K562 (cell line): ENCODE measurements at regions not wholly inside any gene's neighbourhood (a gene's known extent, or its start where the extent isn't known, plus 50 kb on each side); places are given as distances from the start of the nearest gene placed in this dataset.
"Not testable (repeated sequence)": the region's sequence is repeated elsewhere in the genome, so short reads cannot be mapped to it uniquely, and the experiment has no call there.

Source experiments
- ATAC-seq: fragments of 200-7000 bp; cut with Tn5 transposase; 3 replicates; pipeline ENCODE4 v1.9.1; 2020; ENCODE audit warnings: moderate library complexity
- BruUV-seq: library from RNA; stranded (reverse); fragments of 400-500 nt; replicated peaks from 2 replicates; lab custom pipeline; 2021; lab: Mats Ljungman, UMichigan
- CTCF ChIA-PET: fragments of 300-600 bp; formaldehyde crosslinking; extraction: SDS; loops from one replicate; lab custom pipeline; 2021; ENCODE audit warnings: low intra/inter-chr PET ratio; lab: Yijun Ruan, JAX
- POLR2A ChIA-PET: fragments of 300-600, 350-650 bp; sonication (Branson Sonifier 250); formaldehyde crosslinking; extraction: SDS; loops from one replicate; lab custom pipeline; 2021; ENCODE audit warnings: antibody characterized with exemption, inconsistent platforms; lab: Yijun Ruan, JAX
- DNase-seq, 4 experiments: peaks; one replicate each; pipeline versions ENCODE4 v3.0.0 to v3.0.0-alpha.2; 2011 to 2018; ENCODE audit warnings: low spot score in 3 of 4, mixed read lengths in 3 of 4; ENCODE audit errors: extremely low read depth in 1 of 4
- FAIRE-seq: peaks from 2 replicates; lab custom pipeline; 2011; peaks lifted over from hg19 to GRCh38; lab: Jason Lieb, UNC
- H2AFZ ChIP-seq: 2 replicates; pipeline ENCODE4 v1.6.0; 2011; ENCODE audit warnings: low read depth, low read length, control low read depth, inconsistent platforms
- H3K27ac ChIP-seq: fragments of 200-600 bp; 3 replicates; pipeline ENCODE4 v1.8.0; 2011; ENCODE audit warnings: low read depth, mild to moderate bottlenecking, control low read depth, inconsistent platforms, low read length, moderate library complexity, mixed read lengths; ENCODE audit errors: extremely low read depth
- H3K27me3 ChIP-seq, 2 experiments: fragments of 300-600 bp in 1 of 2; 2 replicates in 1 of 2; 3 replicates in 1 of 2; pipeline versions ENCODE4 v1.6.0 to v1.8.0; 2011; ENCODE audit warnings: inconsistent platforms in 2 of 2, low read length in 2 of 2, mild to moderate bottlenecking in 1 of 2, mixed read lengths in 1 of 2, moderate library complexity in 1 of 2; ENCODE audit not compliant: control insufficient read depth in 2 of 2, insufficient read depth in 2 of 2
- H3K36me3 ChIP-seq: fragments of 300-600 bp; 3 replicates; pipeline ENCODE4 v1.8.0; 2011; ENCODE audit warnings: mild to moderate bottlenecking, low read length, inconsistent platforms; ENCODE audit not compliant: control insufficient read depth, insufficient read depth
- H3K4me1 ChIP-seq, 2 experiments: fragments of 200-600 bp in 1 of 2; replicated peaks in 1 of 2; 2 replicates in 1 of 2; 3 replicates in 1 of 2; pipeline versions ENCODE4 v1.5.1 to v1.8.0; 2011; ENCODE audit warnings: inconsistent platforms in 2 of 2, low read length in 2 of 2, mild to moderate bottlenecking in 1 of 2, mixed read lengths in 1 of 2, moderate library complexity in 1 of 2; ENCODE audit not compliant: control insufficient read depth in 2 of 2, insufficient read depth in 2 of 2
- H3K4me2 ChIP-seq: 2 replicates; pipeline ENCODE4 v1.6.1; 2011; ENCODE audit warnings: low read length, control low read depth, inconsistent platforms, mixed read lengths; ENCODE audit not compliant: insufficient read depth
- H3K4me3 ChIP-seq: fragments of 200-600 bp; sonication (generic), shearing (Covaris generic); 2 replicates; pipeline ENCODE4 v1.5.1; 2016; ENCODE audit warnings: control low read depth, inconsistent platforms
- H3K79me2 ChIP-seq: fragments of 200-600 bp; 3 replicates; pipeline ENCODE4 v1.8.0; 2011; ENCODE audit warnings: low read length, inconsistent platforms; ENCODE audit not compliant: control insufficient read depth, insufficient read depth
- H3K9ac ChIP-seq, 2 experiments: 2 replicates each; pipeline versions ENCODE4 v1.6.0 to v1.6.1; 2011; ENCODE audit warnings: low read depth in 2 of 2, low read length in 2 of 2, control low read depth in 1 of 2, inconsistent platforms in 1 of 2, mild to moderate bottlenecking in 1 of 2, mixed read lengths in 1 of 2; ENCODE audit not compliant: insufficient read depth in 1 of 2
- H3K9me1 ChIP-seq: one replicate; pipeline ENCODE4 v1.6.0; 2011; ENCODE audit warnings: inconsistent platforms, mild to moderate bottlenecking, low read length, moderate library complexity; ENCODE audit not compliant: control insufficient read depth, insufficient read depth
- H3K9me3 ChIP-seq: replicated peaks from 2 replicates; pipeline ENCODE4 v1.5.1; 2011; ENCODE audit warnings: low read depth, low read length, inconsistent platforms; ENCODE audit not compliant: control insufficient read depth, insufficient read depth
- H4K20me1 ChIP-seq: replicated peaks from 2 replicates; pipeline ENCODE4 v1.6.1; 2011; ENCODE audit warnings: low read length, inconsistent platforms, mixed read lengths; ENCODE audit not compliant: control insufficient read depth, insufficient read depth
- FOXA1 ChIP-seq: fragments of 450-650 bp; IDR thresholded peaks from 2 replicates; pipeline ENCODE4 v1.6.1; 2016; ENCODE audit warnings: mild to moderate bottlenecking, borderline replicate concordance
- MTA2 ChIP-seq: fragments of 450-650 bp; IDR thresholded peaks from 2 replicates; pipeline ENCODE4 v1.6.1; 2016; ENCODE audit warnings: low read depth
- MTA3 ChIP-seq: fragments of 450-650 bp; formaldehyde crosslinking; IDR thresholded peaks from 2 replicates; pipeline ENCODE4 v1.6.1; 2017; ENCODE audit warnings: mild to moderate bottlenecking, borderline replicate concordance
- NBN ChIP-seq: fragments of 450-650 bp; IDR thresholded peaks from 2 replicates; pipeline ENCODE4 v1.6.1; 2016; ENCODE audit warnings: low read depth, mild to moderate bottlenecking
- PML ChIP-seq: IDR thresholded peaks from 2 replicates; pipeline ENCODE4 v1.6.1; 2012; ENCODE audit warnings: low read length, inconsistent platforms
- TCF3 ChIP-seq: sonication (generic); formaldehyde crosslinking; IDR thresholded peaks from 2 replicates; pipeline ENCODE4 v1.4.0; 2020; ENCODE audit warnings: mild to moderate bottlenecking, missing genetic modification reagents
- ZNF184 ChIP-seq: sonication (generic); formaldehyde crosslinking; IDR thresholded peaks from 2 replicates; pipeline ENCODE4 v1.5.0; 2020; ENCODE audit warnings: missing genetic modification reagents
- ZNF24 ChIP-seq: fragments of 450-650 bp; IDR thresholded peaks from 2 replicates; pipeline ENCODE4 v1.6.1; 2016
- ZNF695 ChIP-seq: fragments of 450-650 bp; formaldehyde crosslinking; IDR thresholded peaks from 2 replicates; pipeline ENCODE4 v1.4.0; 2020; ENCODE audit warnings: mild to moderate bottlenecking, moderate library complexity
- WGBS: fragments of 100-300 bp; shearing (Covaris generic); methylation state at CpG from one replicate; pipeline ENCODE4 v1.1.6; 2016; ENCODE audit warnings: low coverage, mixed read lengths; ENCODE audit not compliant: insufficient coverage; ENCODE audit errors: missing lambda C conversion rate; 5-methylcytosine and 5-hydroxymethylcytosine counted together
- in situ Hi-C: fragments of 300-500 bp; cut with MboI; formaldehyde crosslinking; loops from 4 replicates; pipeline ENCODE4 v1.15.0; 2018; ENCODE audit warnings: inconsistent platforms, mixed read lengths
- intact Hi-C: fragments of 100-400 bp; cut with micrococcal nuclease; formaldehyde crosslinking; loops from 2 replicates; pipeline ENCODE4 v1.14.2; 2022
- TF ChIP-seq, protein P1 (sequence below): fragments of 450-650 bp; IDR thresholded peaks from one replicate; pipeline ENCODE4 v1.6.1; 2018; ENCODE audit warnings: mild to moderate bottlenecking, moderate library complexity; ENCODE audit not compliant: partially characterized antibody
- TF ChIP-seq, protein P2 (sequence below), 2 experiments: IDR thresholded peaks; 2 replicates each; pipeline ENCODE4 v1.6.1; 2011; ENCODE audit warnings: borderline replicate concordance in 1 of 2, control low read depth in 1 of 2, low read depth in 1 of 2, low read length in 1 of 2, mild to moderate bottlenecking in 1 of 2, mixed read lengths in 1 of 2, moderate library complexity in 1 of 2; ENCODE audit not compliant: insufficient read depth in 1 of 2, insufficient read length in 1 of 2, poor library complexity in 1 of 2, severe bottlenecking in 1 of 2; ENCODE audit errors: extremely low read depth in 1 of 2

DNA sequence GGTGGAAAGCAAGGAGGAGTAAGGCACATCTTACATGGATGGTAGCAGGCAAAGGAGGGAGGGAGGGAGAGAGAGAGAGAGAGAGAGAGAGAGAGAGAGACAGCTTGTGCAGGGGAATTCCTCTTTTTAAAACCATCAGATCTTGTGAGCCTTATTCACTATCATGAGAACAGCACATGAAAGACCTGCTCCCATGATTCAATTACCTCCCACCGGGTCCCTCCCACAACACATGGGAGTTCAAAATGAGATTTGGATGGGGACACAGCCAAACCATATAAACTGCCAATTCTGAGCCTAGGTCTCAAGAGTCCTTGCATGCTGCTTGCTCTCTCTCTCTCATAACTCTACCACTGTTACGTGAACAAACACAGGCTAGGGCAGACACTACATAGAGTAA lies 120.8 kb upstream of the SLC6A11 start:
- H3K9me3 ChIP-seq, H3K9ac ChIP-seq, H4K20me1 ChIP-seq, ATAC-seq, H3K36me3 ChIP-seq, DNase-seq, BruUV-seq, intact Hi-C loops, H3K27ac ChIP-seq, H3K27me3 ChIP-seq, in situ Hi-C loops, H3K79me2 ChIP-seq, H2AFZ ChIP-seq, CTCF ChIA-PET, H3K4me3 ChIP-seq, H3K4me2 ChIP-seq, FAIRE-seq, POLR2A ChIA-PET, H3K4me1 ChIP-seq, H3K9me1 ChIP-seq: not testable (repeated sequence)
- 0% methylated on average over 2 of the region's 2 CpGs for WGBS

DNA sequence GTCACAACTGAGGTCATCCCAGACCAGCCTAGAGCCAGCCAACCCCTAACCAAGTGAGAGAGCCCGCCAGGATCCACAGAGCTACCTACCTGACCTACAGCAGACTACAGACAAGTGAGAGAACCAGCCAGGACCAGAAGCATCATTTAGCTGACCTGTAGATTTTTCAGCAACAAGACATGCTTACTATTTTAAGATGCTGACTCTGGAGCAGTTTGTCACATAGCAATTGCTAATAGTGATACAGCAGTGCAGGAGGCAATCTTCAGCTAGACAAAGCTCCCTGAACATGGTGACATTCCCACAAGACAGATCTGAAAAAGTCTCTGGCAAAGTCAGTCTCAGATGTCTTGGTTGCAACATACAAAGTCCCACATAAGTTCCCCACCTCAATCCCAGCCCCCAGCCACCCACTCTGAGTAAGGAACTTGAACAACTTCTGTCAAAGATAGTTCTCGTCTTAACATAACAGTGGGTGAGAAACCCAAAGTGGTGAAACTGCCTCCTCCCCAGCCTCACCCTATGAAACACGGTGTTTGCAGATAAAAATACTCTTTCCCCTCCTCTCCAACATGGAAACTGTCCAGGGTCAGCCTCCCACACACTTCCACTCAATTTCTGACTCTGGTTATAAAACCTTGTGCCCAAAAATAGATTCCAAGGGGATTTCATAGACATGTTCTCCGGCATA lies 120.3 kb upstream of the SLC6A11 start:
- H3K4me1 ChIP-seq, result no peaks in the 10 kb centered on the region
- no peak for TF ChIP-seq PML
- TF ChIP-seq MTA2, result no peak
- no peak for TF ChIP-seq TCF3
- TF ChIP-seq NBN, result no peak
- TF ChIP-seq, protein P1, sequence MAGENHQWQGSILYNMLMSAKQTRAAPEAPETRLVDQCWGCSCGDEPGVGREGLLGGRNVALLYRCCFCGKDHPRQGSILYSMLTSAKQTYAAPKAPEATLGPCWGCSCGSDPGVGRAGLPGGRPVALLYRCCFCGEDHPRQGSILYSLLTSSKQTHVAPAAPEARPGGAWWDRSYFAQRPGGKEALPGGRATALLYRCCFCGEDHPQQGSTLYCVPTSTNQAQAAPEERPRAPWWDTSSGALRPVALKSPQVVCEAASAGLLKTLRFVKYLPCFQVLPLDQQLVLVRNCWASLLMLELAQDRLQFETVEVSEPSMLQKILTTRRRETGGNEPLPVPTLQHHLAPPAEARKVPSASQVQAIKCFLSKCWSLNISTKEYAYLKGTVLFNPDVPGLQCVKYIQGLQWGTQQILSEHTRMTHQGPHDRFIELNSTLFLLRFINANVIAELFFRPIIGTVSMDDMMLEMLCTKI, result no peak
- TF ChIP-seq FOXA1, result no peak
- TF ChIP-seq, protein P2, sequence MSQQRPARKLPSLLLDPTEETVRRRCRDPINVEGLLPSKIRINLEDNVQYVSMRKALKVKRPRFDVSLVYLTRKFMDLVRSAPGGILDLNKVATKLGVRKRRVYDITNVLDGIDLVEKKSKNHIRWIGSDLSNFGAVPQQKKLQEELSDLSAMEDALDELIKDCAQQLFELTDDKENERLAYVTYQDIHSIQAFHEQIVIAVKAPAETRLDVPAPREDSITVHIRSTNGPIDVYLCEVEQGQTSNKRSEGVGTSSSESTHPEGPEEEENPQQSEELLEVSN (IDR thresholded peaks at IDR 0.05; ENCODE audit: borderline replicate concordance in 1 of 2, extremely low read depth in 1 of 2, insufficient read depth in 1 of 2, insufficient read length in 1 of 2, low read depth in 1 of 2, low read length in 1 of 2, poor library complexity in 1 of 2, severe bottlenecking in 1 of 2), result no peak
- no peak for TF ChIP-seq ZNF24
- TF ChIP-seq MTA3, result no peak
- TF ChIP-seq ZNF184, result no peak
- TF ChIP-seq ZNF695 (CRISPR knock-in tag), result no peak
- TF ChIP-seq, all 486 proteins: peak for 0
- Histone ChIP-seq H4K20me1 (peaks cover 2% of the 10 kb centered on the region; the same call in 1 of the 2 replicates), H3K4me3 (no peak overlapping the region), H3K27me3 (no peaks in the 10 kb centered on the region; a peak in 2 of 5 replicates), H3K9me3 (no peaks in the 10 kb centered on the region), H3K79me2 (no peaks in the 10 kb centered on the region), H3K27ac (no peak overlapping the region), H3K4me2 (no peak overlapping the region), H3K9me1 (no peaks in the 10 kb centered on the region), H3K9ac (no peak overlapping the region), H2AFZ (no peak overlapping the region), H3K36me3 (no peaks in the 10 kb centered on the region)
- ATAC-seq (no peak), FAIRE-seq (no peak), DNase-seq (no peak)
- intact Hi-C loops, result no loop called here
- 3% methylated on average over 4 of the region's 4 CpGs for WGBS
- ChIA-PET POLR2A (no interaction called here), CTCF (no interaction called here)
- in situ Hi-C loops, result no loop called here
- BruUV-seq, result no TSS peak
